GM10266 (cell line): ENCODE measurements at regions not wholly inside any gene's neighbourhood (a gene's known extent, or its start where the extent isn't known, plus 50 kb on each side); places are given as distances from the start of the nearest gene placed in this dataset.

Experiments used
- DNase-seq: peaks from one replicate; pipeline ENCODE4 v3.0.0; 2012; ENCODE audit errors: extremely low spot score
- TF ChIP-seq, protein P1 (sequence below): IDR thresholded peaks from 2 replicates; pipeline ENCODE4 v1.5.1; 2012; ENCODE audit warnings: mild to moderate bottlenecking, low read depth; ENCODE audit not compliant: control insufficient read depth, insufficient read depth; ENCODE audit errors: missing control alignments

DNA sequence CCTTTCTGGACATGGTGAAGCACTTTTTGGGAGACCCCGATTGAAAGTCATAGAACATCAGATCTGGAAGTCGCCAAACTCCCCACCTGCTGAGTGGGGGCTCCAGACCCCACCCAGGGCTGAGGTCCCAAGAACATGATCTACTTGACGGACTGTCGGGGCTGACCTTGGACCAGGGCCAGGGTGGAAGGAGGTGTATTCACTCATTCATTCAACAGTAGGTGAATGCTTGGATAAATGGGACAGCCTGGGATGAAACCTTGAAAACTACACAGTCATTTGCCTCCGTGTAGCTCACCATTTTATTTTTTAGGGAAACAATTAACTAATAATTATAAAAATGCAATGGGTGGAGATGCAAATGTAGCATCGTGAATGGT, 629.0 kb downstream of the BRD1 start:
- TF ChIP-seq, protein P1, sequence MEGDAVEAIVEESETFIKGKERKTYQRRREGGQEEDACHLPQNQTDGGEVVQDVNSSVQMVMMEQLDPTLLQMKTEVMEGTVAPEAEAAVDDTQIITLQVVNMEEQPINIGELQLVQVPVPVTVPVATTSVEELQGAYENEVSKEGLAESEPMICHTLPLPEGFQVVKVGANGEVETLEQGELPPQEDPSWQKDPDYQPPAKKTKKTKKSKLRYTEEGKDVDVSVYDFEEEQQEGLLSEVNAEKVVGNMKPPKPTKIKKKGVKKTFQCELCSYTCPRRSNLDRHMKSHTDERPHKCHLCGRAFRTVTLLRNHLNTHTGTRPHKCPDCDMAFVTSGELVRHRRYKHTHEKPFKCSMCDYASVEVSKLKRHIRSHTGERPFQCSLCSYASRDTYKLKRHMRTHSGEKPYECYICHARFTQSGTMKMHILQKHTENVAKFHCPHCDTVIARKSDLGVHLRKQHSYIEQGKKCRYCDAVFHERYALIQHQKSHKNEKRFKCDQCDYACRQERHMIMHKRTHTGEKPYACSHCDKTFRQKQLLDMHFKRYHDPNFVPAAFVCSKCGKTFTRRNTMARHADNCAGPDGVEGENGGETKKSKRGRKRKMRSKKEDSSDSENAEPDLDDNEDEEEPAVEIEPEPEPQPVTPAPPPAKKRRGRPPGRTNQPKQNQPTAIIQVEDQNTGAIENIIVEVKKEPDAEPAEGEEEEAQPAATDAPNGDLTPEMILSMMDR, result no peak
- no peak for DNase-seq

DNA sequence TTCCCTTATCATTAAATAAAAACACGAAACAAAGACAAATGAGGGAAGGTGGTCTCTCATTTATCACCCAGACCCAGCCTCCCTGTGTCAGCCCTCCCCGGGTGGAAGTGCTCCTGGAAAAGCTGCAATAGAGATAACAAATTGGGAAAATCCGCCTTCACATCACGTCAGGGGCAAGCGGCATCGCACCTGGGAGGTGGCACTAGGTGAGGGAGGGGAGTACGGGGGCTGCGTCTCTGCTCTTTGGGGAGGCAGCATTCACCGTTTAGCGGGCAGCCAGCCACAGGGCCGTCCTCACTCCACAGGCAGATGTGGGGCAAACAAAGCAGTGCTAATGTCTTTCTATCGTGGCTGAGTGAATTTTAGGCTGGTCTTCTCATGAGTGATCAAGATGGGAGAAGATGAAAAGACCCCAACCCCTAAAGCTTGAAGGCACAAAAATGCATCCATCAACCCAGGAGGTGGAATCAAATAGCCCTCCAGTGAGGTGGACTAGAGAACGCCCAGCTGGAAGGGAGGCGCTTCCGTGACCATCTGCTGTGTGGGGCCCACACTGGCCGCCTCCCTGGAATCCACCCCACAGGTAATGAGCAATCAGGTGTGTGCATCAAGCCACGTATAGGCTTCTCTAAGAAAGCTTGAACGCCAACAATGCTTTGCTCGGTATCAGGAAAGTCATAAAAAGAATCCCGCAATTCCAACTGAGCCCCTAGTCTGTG, 629.5 kb downstream of the BRD1 start:
- DNase-seq, result no peak
- TF ChIP-seq, protein P1, result no peak

DNA sequence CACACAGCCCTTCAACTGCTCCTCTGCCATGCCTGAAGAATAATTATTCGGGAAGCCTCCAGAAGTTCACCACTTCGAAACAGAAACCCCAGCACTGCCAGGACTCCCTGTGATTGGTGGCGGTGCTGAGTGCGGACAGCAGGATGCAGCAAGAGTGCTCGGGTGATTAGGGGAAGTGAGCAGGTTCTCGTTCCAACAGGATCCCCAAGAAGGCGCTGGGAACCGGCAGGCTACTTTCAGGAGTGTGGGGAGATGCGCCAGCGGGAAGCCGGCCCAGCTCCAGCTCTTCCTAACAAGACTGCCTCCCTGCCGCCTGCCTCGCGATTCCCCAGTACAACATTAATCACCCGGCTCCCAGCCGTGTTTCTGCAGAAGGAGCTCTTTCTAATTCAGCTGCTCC, 630.2 kb downstream of the BRD1 start:
- DNase-seq, result no peak
- TF ChIP-seq, protein P1, result no peak

DNA sequence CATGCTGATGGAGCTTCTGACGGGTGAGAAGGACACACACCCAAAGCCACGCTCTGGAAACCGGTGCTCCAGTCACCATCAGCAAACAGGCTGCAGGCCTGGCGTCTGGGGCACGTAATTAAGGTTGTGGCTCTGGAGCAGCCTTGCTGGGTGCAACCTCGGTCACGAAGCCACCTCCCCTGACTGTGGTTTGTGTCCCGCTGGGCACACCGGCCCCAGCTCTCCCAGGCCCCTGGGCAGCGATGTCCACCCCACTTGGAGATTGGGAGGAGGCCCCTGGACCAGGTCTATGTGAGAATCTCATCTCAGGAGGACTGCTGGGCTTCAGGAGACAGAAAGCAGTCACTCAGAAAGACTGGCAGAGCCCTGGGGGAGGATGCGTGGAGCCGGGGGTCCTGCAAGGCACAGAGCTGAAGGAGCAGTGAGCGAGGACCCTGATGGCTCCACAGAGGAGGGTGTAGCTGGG, 631.6 kb downstream of the BRD1 start:
- TF ChIP-seq, protein P1, result no peak
- no peak for DNase-seq

DNA sequence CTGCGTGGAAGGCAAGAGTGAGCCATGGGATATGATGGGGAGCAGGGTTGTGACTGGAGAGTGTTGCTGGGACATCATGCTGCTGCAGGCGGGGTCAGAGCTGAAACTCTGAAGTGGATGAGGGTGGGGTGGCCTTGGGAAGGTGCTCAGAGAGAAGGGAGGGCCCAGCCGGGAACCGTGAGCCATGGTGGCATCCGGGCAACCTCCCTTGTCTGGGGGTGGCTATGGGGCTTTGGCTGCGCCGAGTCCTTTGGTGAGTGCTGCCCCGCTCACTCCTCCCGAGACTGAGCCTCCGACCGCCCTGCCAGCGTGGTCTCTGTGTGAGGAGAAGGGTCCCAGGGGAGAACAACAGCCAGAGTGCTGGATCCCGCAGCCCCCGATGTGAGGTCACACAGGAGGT, 632.0 kb downstream of the BRD1 start:
- DNase-seq, result no peak
- TF ChIP-seq, protein P1, result no peak

DNA sequence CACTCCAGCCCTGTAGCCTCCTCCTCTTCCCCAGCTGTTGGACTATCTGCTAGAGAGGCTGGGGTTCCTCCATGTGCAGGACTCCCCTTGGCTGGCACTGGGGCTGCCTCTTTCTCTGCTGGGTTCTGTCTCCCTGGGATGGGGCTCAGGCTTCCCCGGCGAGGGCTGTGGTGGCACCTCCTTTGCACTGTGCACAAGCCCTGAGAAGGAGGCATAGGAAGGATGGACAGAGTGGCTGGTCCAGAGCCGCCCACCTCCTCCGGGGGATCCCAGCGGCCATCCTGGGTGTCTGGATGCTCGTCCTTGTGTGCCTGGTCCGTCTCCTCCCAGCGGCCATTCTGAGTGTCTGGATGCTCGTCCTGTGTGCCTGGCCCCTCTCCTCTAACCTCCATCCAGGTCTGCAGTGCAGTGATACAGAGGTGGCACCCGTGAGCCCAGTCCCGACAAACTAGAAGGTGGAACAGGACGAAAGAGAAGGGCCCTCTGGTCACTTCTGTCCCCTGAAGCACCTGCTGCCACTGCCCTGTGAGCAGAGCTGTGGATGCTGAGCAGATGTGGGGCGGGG, 633.7 kb downstream of the BRD1 start:
- TF ChIP-seq, protein P1, result no peak
- no peak for DNase-seq

DNA sequence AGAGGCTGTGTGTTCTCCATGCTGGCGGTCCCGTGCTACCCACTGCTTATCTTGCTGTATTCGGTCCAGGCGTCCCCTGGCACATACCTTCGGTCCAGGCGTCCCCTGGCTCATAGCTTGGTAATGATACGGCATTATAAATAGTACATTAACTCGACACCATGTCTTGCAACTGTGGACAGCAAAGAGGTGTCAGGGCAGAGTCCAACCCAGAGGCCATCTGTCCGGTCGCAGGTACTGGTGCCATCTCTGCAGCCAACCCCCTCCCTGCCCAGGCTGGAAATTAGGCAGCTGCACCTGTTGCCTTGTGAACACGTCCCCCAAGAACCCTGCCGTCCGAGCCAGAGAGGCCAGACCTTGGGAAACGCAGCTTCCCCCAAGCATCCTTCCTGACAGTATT, 634.3 kb downstream of the BRD1 start:
- no peak for DNase-seq
- TF ChIP-seq, protein P1, result no peak
